ENCODE measurements at regions not wholly inside any gene's neighbourhood (a gene's known extent, or its start where the extent isn't known, plus 50 kb on each side); places are given as distances from the start of the nearest gene placed in this dataset.
"Not testable (repeated sequence)": the region's sequence is repeated elsewhere in the genome, so short reads cannot be mapped to it uniquely, and the experiment has no call there.

GRCh38 chr19:27859689-27860088 lies 1353.3 kb downstream of the UQCRFS1 start:
- H3K4me3 ChIP-seq (ENCODE audit: low read length in 3 of 3), result no peak overlapping the region
- H3K4me1 ChIP-seq (ENCODE audit: control insufficient read depth in 3 of 3, insufficient read depth in 3 of 3, low read length in 3 of 3), result no peaks in the 10 kb centered on the region
- H3K9me3 ChIP-seq (ENCODE audit: control insufficient read depth in 3 of 3, low read length in 3 of 3), result peaks cover 13 to 14% (median 14%) of the 10 kb centered on the region in 3 donors
- H3K27ac ChIP-seq (ENCODE audit: low read depth, low read length), result no peak overlapping the region
- H3K27me3 ChIP-seq (ENCODE audit: control insufficient read depth in 3 of 3, insufficient read depth in 3 of 3, low read length in 3 of 3), result no peaks in the 10 kb centered on the region
- no peaks in the 10 kb centered on the region for H3K36me3 ChIP-seq (ENCODE audit: control insufficient read depth in 3 of 3, insufficient read depth in 3 of 3, low read length in 3 of 3)
- H3K9ac ChIP-seq (ENCODE audit: low read depth in 1 of 3, low read length in 3 of 3), result no peak overlapping the region

GRCh38 chr19:27858981-27859581 lies 1353.9 kb downstream of the UQCRFS1 start:
- no peak overlapping the region for H3K4me3 ChIP-seq (ENCODE audit: low read length in 3 of 3)
- no peak overlapping the region for H3K27ac ChIP-seq (ENCODE audit: low read depth, low read length)
- H3K36me3 ChIP-seq (ENCODE audit: control insufficient read depth in 3 of 3, insufficient read depth in 3 of 3, low read length in 3 of 3), result no peaks in the 10 kb centered on the region
- H3K4me1 ChIP-seq (ENCODE audit: control insufficient read depth in 3 of 3, insufficient read depth in 3 of 3, low read length in 3 of 3), result no peaks in the 10 kb centered on the region
- no peak overlapping the region for H3K9ac ChIP-seq (ENCODE audit: low read depth in 1 of 3, low read length in 3 of 3)
- peaks cover 13 to 14% (median 14%) of the 10 kb centered on the region in 3 donors for H3K9me3 ChIP-seq (ENCODE audit: control insufficient read depth in 3 of 3, low read length in 3 of 3)
- no peaks in the 10 kb centered on the region for H3K27me3 ChIP-seq (ENCODE audit: control insufficient read depth in 3 of 3, insufficient read depth in 3 of 3, low read length in 3 of 3)

- H3K9me3 ChIP-seq (ENCODE audit: control insufficient read depth in 3 of 3, low read length in 3 of 3), result peaks cover 5 to 14% (median 8%) of the 10 kb centered on the region in 3 donors
These were observed 1360.0 kb downstream of the UQCRFS1 start for GRCh38 chr19:27852931-27853330.

GRCh38 chr19:27851543-27852060 lies 1361.3 kb downstream of the UQCRFS1 start:
- no peaks in the 10 kb centered on the region for H3K36me3 ChIP-seq (ENCODE audit: control insufficient read depth in 3 of 3, insufficient read depth in 3 of 3, low read length in 3 of 3)
- no peaks in the 10 kb centered on the region for H3K27me3 ChIP-seq (ENCODE audit: control insufficient read depth in 3 of 3, insufficient read depth in 3 of 3, low read length in 3 of 3)
- peaks cover 5 to 18% (median 10%) of the 10 kb centered on the region in 3 donors for H3K9me3 ChIP-seq (ENCODE audit: control insufficient read depth in 3 of 3, low read length in 3 of 3)
- no peak overlapping the region for H3K4me3 ChIP-seq (ENCODE audit: low read length in 3 of 3)
- H3K4me1 ChIP-seq (ENCODE audit: control insufficient read depth in 3 of 3, insufficient read depth in 3 of 3, low read length in 3 of 3), result no peaks in the 10 kb centered on the region
- no peak overlapping the region for H3K9ac ChIP-seq (ENCODE audit: low read depth in 1 of 3, low read length in 3 of 3)
- H3K27ac ChIP-seq (ENCODE audit: low read depth, low read length), result no peak overlapping the region

More at GRCh38 chr19:27852931-27853330, 1360.0 kb downstream of the UQCRFS1 start:
- not testable (repeated sequence) for H3K9ac ChIP-seq (ENCODE audit: low read depth in 1 of 3, low read length in 3 of 3); H3K36me3 ChIP-seq (ENCODE audit: control insufficient read depth in 3 of 3, insufficient read depth in 3 of 3, low read length in 3 of 3); H3K4me1 ChIP-seq (ENCODE audit: control insufficient read depth in 3 of 3, insufficient read depth in 3 of 3, low read length in 3 of 3); H3K27me3 ChIP-seq (ENCODE audit: control insufficient read depth in 3 of 3, insufficient read depth in 3 of 3, low read length in 3 of 3); H3K27ac ChIP-seq (ENCODE audit: low read depth, low read length); H3K4me3 ChIP-seq (ENCODE audit: low read length in 3 of 3)

GRCh38 chr19:27851002-27851481 lies 1361.9 kb downstream of the UQCRFS1 start:
- no peak overlapping the region for H3K9ac ChIP-seq (ENCODE audit: low read depth in 1 of 3, low read length in 3 of 3)
- no peaks in the 10 kb centered on the region for H3K4me1 ChIP-seq (ENCODE audit: control insufficient read depth in 3 of 3, insufficient read depth in 3 of 3, low read length in 3 of 3)
- H3K4me3 ChIP-seq (ENCODE audit: low read length in 3 of 3), result peak overlapping the region in 1 of 3 donors; percentile 13
- no peaks in the 10 kb centered on the region for H3K27me3 ChIP-seq (ENCODE audit: control insufficient read depth in 3 of 3, insufficient read depth in 3 of 3, low read length in 3 of 3)
- peaks cover 5 to 18% (median 10%) of the 10 kb centered on the region in 3 donors for H3K9me3 ChIP-seq (ENCODE audit: control insufficient read depth in 3 of 3, low read length in 3 of 3)
- H3K36me3 ChIP-seq (ENCODE audit: control insufficient read depth in 3 of 3, insufficient read depth in 3 of 3, low read length in 3 of 3), result no peaks in the 10 kb centered on the region
- H3K27ac ChIP-seq (ENCODE audit: low read depth, low read length), result no peak overlapping the region

GRCh38 chr19:27846944-27847343 lies 1366.0 kb downstream of the UQCRFS1 start:
- Histone ChIP-seq H3K9me3 (ENCODE audit: control insufficient read depth in 3 of 3, low read length in 3 of 3) (peaks cover 5 to 18% (median 10%) of the 10 kb centered on the region in 3 donors), H3K4me1 (ENCODE audit: control insufficient read depth in 3 of 3, insufficient read depth in 3 of 3, low read length in 3 of 3) (no peaks in the 10 kb centered on the region), H3K4me3 (ENCODE audit: low read length in 3 of 3) (no peak overlapping the region), H3K27ac (ENCODE audit: low read depth, low read length) (no peak overlapping the region), H3K36me3 (ENCODE audit: control insufficient read depth in 3 of 3, insufficient read depth in 3 of 3, low read length in 3 of 3) (no peaks in the 10 kb centered on the region), H3K27me3 (ENCODE audit: control insufficient read depth in 3 of 3, insufficient read depth in 3 of 3, low read length in 3 of 3) (no peaks in the 10 kb centered on the region), H3K9ac (ENCODE audit: low read depth in 1 of 3, low read length in 3 of 3) (no peak overlapping the region)

- peaks cover 0 to 11% (median 3%) of the 10 kb centered on the region in 3 donors for H3K9me3 ChIP-seq (ENCODE audit: control insufficient read depth in 3 of 3, low read length in 3 of 3)
These were observed 1368.7 kb downstream of the UQCRFS1 start for GRCh38 chr19:27844261-27844660.

GRCh38 chr19:27843861-27844260 lies 1369.1 kb downstream of the UQCRFS1 start:
- H3K36me3 ChIP-seq (ENCODE audit: control insufficient read depth in 3 of 3, insufficient read depth in 3 of 3, low read length in 3 of 3), result no peaks in the 10 kb centered on the region
- H3K9ac ChIP-seq (ENCODE audit: low read depth in 1 of 3, low read length in 3 of 3), result no peak overlapping the region
- H3K27ac ChIP-seq (ENCODE audit: low read depth, low read length), result no peak overlapping the region
- H3K4me1 ChIP-seq (ENCODE audit: control insufficient read depth in 3 of 3, insufficient read depth in 3 of 3, low read length in 3 of 3), result no peaks in the 10 kb centered on the region
- H3K4me3 ChIP-seq (ENCODE audit: low read length in 3 of 3), result no peak overlapping the region
- peaks cover 0 to 10% (median 3%) of the 10 kb centered on the region in 3 donors for H3K9me3 ChIP-seq (ENCODE audit: control insufficient read depth in 3 of 3, low read length in 3 of 3)
- H3K27me3 ChIP-seq (ENCODE audit: control insufficient read depth in 3 of 3, insufficient read depth in 3 of 3, low read length in 3 of 3), result no peaks in the 10 kb centered on the region

More at GRCh38 chr19:27844261-27844660, 1368.7 kb downstream of the UQCRFS1 start:
- Histone ChIP-seq H3K9ac (ENCODE audit: low read depth in 1 of 3, low read length in 3 of 3) (no peak overlapping the region), H3K4me3 (ENCODE audit: low read length in 3 of 3) (no peak overlapping the region), H3K4me1 (ENCODE audit: control insufficient read depth in 3 of 3, insufficient read depth in 3 of 3, low read length in 3 of 3) (no peaks in the 10 kb centered on the region), H3K27me3 (ENCODE audit: control insufficient read depth in 3 of 3, insufficient read depth in 3 of 3, low read length in 3 of 3) (no peaks in the 10 kb centered on the region), H3K27ac (ENCODE audit: low read depth, low read length) (no peak overlapping the region), H3K36me3 (ENCODE audit: control insufficient read depth in 3 of 3, insufficient read depth in 3 of 3, low read length in 3 of 3) (no peaks in the 10 kb centered on the region)

- no peak overlapping the region for H3K4me3 ChIP-seq (ENCODE audit: low read length in 3 of 3)
- no peak overlapping the region for H3K9ac ChIP-seq (ENCODE audit: low read depth in 1 of 3, low read length in 3 of 3)
- H3K4me1 ChIP-seq (ENCODE audit: control insufficient read depth in 3 of 3, insufficient read depth in 3 of 3, low read length in 3 of 3), result no peaks in the 10 kb centered on the region
- no peak overlapping the region for H3K27ac ChIP-seq (ENCODE audit: low read depth, low read length)
- no peaks in the 10 kb centered on the region for H3K27me3 ChIP-seq (ENCODE audit: control insufficient read depth in 3 of 3, insufficient read depth in 3 of 3, low read length in 3 of 3)
- no peaks in the 10 kb centered on the region for H3K9me3 ChIP-seq (ENCODE audit: control insufficient read depth in 3 of 3, low read length in 3 of 3)
- no peaks in the 10 kb centered on the region for H3K36me3 ChIP-seq (ENCODE audit: control insufficient read depth in 3 of 3, insufficient read depth in 3 of 3, low read length in 3 of 3)
These were observed 1379.9 kb downstream of the UQCRFS1 start for GRCh38 chr19:27833031-27833430.

GRCh38 chr19:27828829-27829228 lies 1384.1 kb downstream of the UQCRFS1 start:
- H3K4me3 ChIP-seq (ENCODE audit: low read length in 3 of 3), result no peak overlapping the region
- no peak overlapping the region for H3K9ac ChIP-seq (ENCODE audit: low read depth in 1 of 3, low read length in 3 of 3)
- no peaks in the 10 kb centered on the region for H3K36me3 ChIP-seq (ENCODE audit: control insufficient read depth in 3 of 3, insufficient read depth in 3 of 3, low read length in 3 of 3)
- no peaks in the 10 kb centered on the region for H3K4me1 ChIP-seq (ENCODE audit: control insufficient read depth in 3 of 3, insufficient read depth in 3 of 3, low read length in 3 of 3)
- H3K27ac ChIP-seq (ENCODE audit: low read depth, low read length), result no peak overlapping the region
- no peaks in the 10 kb centered on the region for H3K27me3 ChIP-seq (ENCODE audit: control insufficient read depth in 3 of 3, insufficient read depth in 3 of 3, low read length in 3 of 3)
- H3K9me3 ChIP-seq (ENCODE audit: control insufficient read depth in 3 of 3, low read length in 3 of 3), result no peaks in the 10 kb centered on the region
